ENCODE measurements at regions not wholly inside any gene's neighbourhood (a gene's known extent, or its start where the extent isn't known, plus 50 kb on each side); places are given as distances from the start of the nearest gene placed in this dataset.

GRCh38 chr20:62540504-62540903, 64.7 kb upstream of the GATA5 start:
- Mint-ChIP-seq H3K27ac (no peak overlapping the region), H3K4me3 (no peak overlapping the region), H3K36me3 (no peaks in the 10 kb centered on the region), H3K9me3 (no peaks in the 10 kb centered on the region), H3K27me3 (no peaks in the 10 kb centered on the region), H3K4me1 (no peaks in the 10 kb centered on the region)

GRCh38 chr20:62542862-62543261, 67.1 kb upstream of the GATA5 start:
- Mint-ChIP-seq H3K27me3 (no peaks in the 10 kb centered on the region), H3K36me3 (no peaks in the 10 kb centered on the region), H3K4me1 (no peaks in the 10 kb centered on the region), H3K9me3 (no peaks in the 10 kb centered on the region), H3K27ac (no peak overlapping the region), H3K4me3 (no peak overlapping the region)

- Mint-ChIP-seq H3K4me1 (no peaks in the 10 kb centered on the region), H3K36me3 (no peaks in the 10 kb centered on the region), H3K4me3 (no peak overlapping the region), H3K27ac (no peak overlapping the region), H3K27me3 (no peaks in the 10 kb centered on the region), H3K9me3 (no peaks in the 10 kb centered on the region)
These were observed 67.9 kb upstream of the GATA5 start for GRCh38 chr20:62543470-62544302.

- Mint-ChIP-seq H3K4me3 (no peak overlapping the region), H3K27ac (no peak overlapping the region), H3K4me1 (no peaks in the 10 kb centered on the region), H3K36me3 (no peaks in the 10 kb centered on the region), H3K27me3 (no peaks in the 10 kb centered on the region), H3K9me3 (no peaks in the 10 kb centered on the region)
These were observed 68.8 kb upstream of the GATA5 start for GRCh38 chr20:62544505-62545055.

GRCh38 chr20:62545271-62545670, 69.5 kb upstream of the GATA5 start:
- H3K36me3 Mint-ChIP-seq = no peaks in the 10 kb centered on the region
- no peak overlapping the region for H3K4me3 Mint-ChIP-seq
- H3K9me3 Mint-ChIP-seq = no peaks in the 10 kb centered on the region
- H3K27me3 Mint-ChIP-seq = no peaks in the 10 kb centered on the region
- no peaks in the 10 kb centered on the region for H3K4me1 Mint-ChIP-seq
- H3K27ac Mint-ChIP-seq = no peak overlapping the region

- H3K4me3 Mint-ChIP-seq = no peak overlapping the region
- H3K4me1 Mint-ChIP-seq = peaks cover 5% of the 10 kb centered on the region
- H3K27me3 Mint-ChIP-seq = peaks cover 4% of the 10 kb centered on the region
- H3K9me3 Mint-ChIP-seq = no peaks in the 10 kb centered on the region
- no peak overlapping the region for H3K27ac Mint-ChIP-seq
- no peaks in the 10 kb centered on the region for H3K36me3 Mint-ChIP-seq
These were observed 70.2 kb upstream of the GATA5 start for GRCh38 chr20:62545901-62546525.

- Mint-ChIP-seq H3K9me3 (no peaks in the 10 kb centered on the region), H3K27ac (no peak overlapping the region), H3K27me3 (peaks cover 4% of the 10 kb centered on the region), H3K36me3 (no peaks in the 10 kb centered on the region), H3K4me3 (no peak overlapping the region), H3K4me1 (peaks cover 5% of the 10 kb centered on the region)
These were observed 70.8 kb upstream of the GATA5 start for GRCh38 chr20:62546606-62547005.

- Mint-ChIP-seq H3K36me3 (no peaks in the 10 kb centered on the region), H3K4me3 (no peak overlapping the region), H3K4me1 (peaks cover 5% of the 10 kb centered on the region), H3K27me3 (peaks cover 7% of the 10 kb centered on the region), H3K9me3 (no peaks in the 10 kb centered on the region), H3K27ac (no peak overlapping the region)
These were observed 71.6 kb upstream of the GATA5 start for GRCh38 chr20:62547364-62547763.

- Mint-ChIP-seq H3K9me3 (no peaks in the 10 kb centered on the region), H3K36me3 (no peaks in the 10 kb centered on the region), H3K27ac (no peak overlapping the region), H3K4me3 (no peak overlapping the region), H3K27me3 (peaks cover 11% of the 10 kb centered on the region), H3K4me1 (peaks cover 9% of the 10 kb centered on the region)
These were observed 72.7 kb upstream of the GATA5 start for GRCh38 chr20:62548471-62548870.

- H3K4me1 Mint-ChIP-seq = peaks cover 9% of the 10 kb centered on the region
- H3K36me3 Mint-ChIP-seq = no peaks in the 10 kb centered on the region
- peaks cover 14% of the 10 kb centered on the region for H3K27me3 Mint-ChIP-seq
- no peak overlapping the region for H3K4me3 Mint-ChIP-seq
- H3K27ac Mint-ChIP-seq = no peak overlapping the region
- H3K9me3 Mint-ChIP-seq = no peaks in the 10 kb centered on the region
These were observed 73.2 kb upstream of the GATA5 start for GRCh38 chr20:62549029-62549428.

- H3K36me3 Mint-ChIP-seq = no peaks in the 10 kb centered on the region
- no peak overlapping the region for H3K27ac Mint-ChIP-seq
- no peaks in the 10 kb centered on the region for H3K9me3 Mint-ChIP-seq
- peaks cover 15% of the 10 kb centered on the region for H3K27me3 Mint-ChIP-seq
- no peak overlapping the region for H3K4me3 Mint-ChIP-seq
- peaks cover 9% of the 10 kb centered on the region for H3K4me1 Mint-ChIP-seq
These were observed 73.8 kb upstream of the GATA5 start for GRCh38 chr20:62549499-62550086.

GRCh38 chr20:62550087-62550632, 74.4 kb upstream of the GATA5 start:
- Mint-ChIP-seq H3K36me3 (no peaks in the 10 kb centered on the region), H3K27me3 (peaks cover 17% of the 10 kb centered on the region), H3K4me3 (peak overlapping the region; percentile 82), H3K9me3 (no peaks in the 10 kb centered on the region), H3K27ac (no peak overlapping the region), H3K4me1 (peaks cover 9% of the 10 kb centered on the region)

GRCh38 chr20:62551407-62552323, 75.9 kb upstream of the GATA5 start:
- no peaks in the 10 kb centered on the region for H3K36me3 Mint-ChIP-seq
- no peak overlapping the region for H3K27ac Mint-ChIP-seq
- H3K27me3 Mint-ChIP-seq = peaks cover 17% of the 10 kb centered on the region
- peak overlapping the region; percentile 26 for H3K4me3 Mint-ChIP-seq
- peaks cover 9% of the 10 kb centered on the region for H3K4me1 Mint-ChIP-seq
- H3K9me3 Mint-ChIP-seq = no peaks in the 10 kb centered on the region

GRCh38 chr20:62552613-62553012, 76.8 kb upstream of the GATA5 start:
- no peak overlapping the region for H3K27ac Mint-ChIP-seq
- H3K36me3 Mint-ChIP-seq = no peaks in the 10 kb centered on the region
- H3K9me3 Mint-ChIP-seq = no peaks in the 10 kb centered on the region
- peak overlapping the region; percentile 23 for H3K4me3 Mint-ChIP-seq
- H3K4me1 Mint-ChIP-seq = peaks cover 9% of the 10 kb centered on the region
- H3K27me3 Mint-ChIP-seq = peaks cover 19% of the 10 kb centered on the region

All from activated naive CD4-positive, alpha-beta T cell treated with anti-CD3 and anti-CD28 coated beads, Interleukin-2, amount 50 U/mL, for 24 hours (primary cell).